ENCODE measurements at regions not wholly inside any gene's neighbourhood (a gene's known extent, or its start where the extent isn't known, plus 50 kb on each side); places are given as distances from the start of the nearest gene placed in this dataset.

DNA sequence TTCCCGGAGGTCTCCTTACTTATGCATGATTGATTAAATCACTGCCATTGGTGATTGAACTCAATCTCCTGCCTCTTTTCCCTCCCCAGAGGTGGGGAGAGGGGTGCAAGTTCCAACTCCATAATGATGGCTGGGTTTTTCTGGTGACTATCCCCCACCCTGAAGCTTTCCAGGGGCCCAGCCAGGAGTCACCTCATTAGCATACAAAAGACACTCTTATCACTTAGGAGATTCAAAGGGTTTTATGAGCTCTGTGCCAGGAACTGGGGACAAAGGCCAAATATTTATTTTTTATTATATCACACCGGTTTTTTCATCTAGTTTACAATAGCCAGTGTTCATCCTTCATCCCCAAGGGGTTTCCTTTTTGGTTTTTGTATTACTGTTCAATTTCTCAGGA is 300.7 kb downstream of the ETNK1 start (continued):
- TF ChIP-seq, protein P1, sequence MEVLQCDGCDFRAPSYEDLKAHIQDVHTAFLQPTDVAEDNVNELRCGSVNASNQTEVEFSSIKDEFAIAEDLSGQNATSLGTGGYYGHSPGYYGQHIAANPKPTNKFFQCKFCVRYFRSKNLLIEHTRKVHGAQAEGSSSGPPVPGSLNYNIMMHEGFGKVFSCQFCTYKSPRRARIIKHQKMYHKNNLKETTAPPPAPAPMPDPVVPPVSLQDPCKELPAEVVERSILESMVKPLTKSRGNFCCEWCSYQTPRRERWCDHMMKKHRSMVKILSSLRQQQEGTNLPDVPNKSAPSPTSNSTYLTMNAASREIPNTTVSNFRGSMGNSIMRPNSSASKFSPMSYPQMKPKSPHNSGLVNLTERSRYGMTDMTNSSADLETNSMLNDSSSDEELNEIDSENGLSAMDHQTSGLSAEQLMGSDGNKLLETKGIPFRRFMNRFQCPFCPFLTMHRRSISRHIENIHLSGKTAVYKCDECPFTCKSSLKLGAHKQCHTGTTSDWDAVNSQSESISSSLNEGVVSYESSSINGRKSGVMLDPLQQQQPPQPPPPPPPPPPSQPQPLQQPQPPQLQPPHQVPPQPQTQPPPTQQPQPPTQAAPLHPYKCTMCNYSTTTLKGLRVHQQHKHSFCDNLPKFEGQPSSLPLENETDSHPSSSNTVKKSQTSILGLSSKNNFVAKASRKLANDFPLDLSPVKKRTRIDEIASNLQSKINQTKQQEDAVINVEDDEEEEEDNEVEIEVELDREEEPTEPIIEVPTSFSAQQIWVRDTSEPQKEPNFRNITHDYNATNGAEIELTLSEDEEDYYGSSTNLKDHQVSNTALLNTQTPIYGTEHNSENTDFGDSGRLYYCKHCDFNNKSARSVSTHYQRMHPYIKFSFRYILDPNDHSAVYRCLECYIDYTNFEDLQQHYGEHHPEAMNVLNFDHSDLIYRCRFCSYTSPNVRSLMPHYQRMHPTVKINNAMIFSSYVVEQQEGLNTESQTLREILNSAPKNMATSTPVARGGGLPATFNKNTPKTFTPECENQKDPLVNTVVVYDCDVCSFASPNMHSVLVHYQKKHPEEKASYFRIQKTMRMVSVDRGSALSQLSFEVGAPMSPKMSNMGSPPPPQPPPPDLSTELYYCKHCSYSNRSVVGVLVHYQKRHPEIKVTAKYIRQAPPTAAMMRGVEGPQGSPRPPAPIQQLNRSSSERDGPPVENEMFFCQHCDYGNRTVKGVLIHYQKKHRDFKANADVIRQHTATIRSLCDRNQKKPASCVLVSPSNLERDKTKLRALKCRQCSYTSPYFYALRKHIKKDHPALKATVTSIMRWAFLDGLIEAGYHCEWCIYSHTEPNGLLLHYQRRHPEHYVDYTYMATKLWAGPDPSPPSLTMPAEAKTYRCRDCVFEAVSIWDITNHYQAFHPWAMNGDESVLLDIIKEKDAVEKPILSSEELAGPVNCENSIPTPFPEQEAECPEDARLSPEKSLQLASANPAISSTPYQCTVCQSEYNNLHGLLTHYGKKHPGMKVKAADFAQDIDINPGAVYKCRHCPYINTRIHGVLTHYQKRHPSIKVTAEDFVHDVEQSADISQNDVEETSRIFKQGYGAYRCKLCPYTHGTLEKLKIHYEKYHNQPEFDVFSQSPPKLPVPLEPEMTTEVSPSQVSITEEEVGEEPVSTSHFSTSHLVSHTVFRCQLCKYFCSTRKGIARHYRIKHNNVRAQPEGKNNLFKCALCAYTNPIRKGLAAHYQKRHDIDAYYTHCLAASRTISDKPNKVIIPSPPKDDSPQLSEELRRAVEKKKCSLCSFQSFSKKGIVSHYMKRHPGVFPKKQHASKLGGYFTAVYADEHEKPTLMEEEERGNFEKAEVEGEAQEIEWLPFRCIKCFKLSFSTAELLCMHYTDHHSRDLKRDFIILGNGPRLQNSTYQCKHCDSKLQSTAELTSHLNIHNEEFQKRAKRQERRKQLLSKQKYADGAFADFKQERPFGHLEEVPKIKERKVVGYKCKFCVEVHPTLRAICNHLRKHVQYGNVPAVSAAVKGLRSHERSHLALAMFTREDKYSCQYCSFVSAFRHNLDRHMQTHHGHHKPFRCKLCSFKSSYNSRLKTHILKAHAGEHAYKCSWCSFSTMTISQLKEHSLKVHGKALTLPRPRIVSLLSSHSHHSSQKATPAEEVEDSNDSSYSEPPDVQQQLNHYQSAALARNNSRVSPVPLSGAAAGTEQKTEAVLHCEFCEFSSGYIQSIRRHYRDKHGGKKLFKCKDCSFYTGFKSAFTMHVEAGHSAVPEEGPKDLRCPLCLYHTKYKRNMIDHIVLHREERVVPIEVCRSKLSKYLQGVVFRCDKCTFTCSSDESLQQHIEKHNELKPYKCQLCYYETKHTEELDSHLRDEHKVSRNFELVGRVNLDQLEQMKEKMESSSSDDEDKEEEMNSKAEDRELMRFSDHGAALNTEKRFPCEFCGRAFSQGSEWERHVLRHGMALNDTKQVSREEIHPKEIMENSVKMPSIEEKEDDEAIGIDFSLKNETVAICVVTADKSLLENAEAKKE (CRISPR knock-in tag; IDR thresholded peaks at IDR 0.05), result no peak
- TF ChIP-seq, protein P2, sequence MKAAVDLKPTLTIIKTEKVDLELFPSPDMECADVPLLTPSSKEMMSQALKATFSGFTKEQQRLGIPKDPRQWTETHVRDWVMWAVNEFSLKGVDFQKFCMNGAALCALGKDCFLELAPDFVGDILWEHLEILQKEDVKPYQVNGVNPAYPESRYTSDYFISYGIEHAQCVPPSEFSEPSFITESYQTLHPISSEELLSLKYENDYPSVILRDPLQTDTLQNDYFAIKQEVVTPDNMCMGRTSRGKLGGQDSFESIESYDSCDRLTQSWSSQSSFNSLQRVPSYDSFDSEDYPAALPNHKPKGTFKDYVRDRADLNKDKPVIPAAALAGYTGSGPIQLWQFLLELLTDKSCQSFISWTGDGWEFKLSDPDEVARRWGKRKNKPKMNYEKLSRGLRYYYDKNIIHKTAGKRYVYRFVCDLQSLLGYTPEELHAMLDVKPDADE (IDR thresholded peaks at IDR 0.05), result no peak

DNA sequence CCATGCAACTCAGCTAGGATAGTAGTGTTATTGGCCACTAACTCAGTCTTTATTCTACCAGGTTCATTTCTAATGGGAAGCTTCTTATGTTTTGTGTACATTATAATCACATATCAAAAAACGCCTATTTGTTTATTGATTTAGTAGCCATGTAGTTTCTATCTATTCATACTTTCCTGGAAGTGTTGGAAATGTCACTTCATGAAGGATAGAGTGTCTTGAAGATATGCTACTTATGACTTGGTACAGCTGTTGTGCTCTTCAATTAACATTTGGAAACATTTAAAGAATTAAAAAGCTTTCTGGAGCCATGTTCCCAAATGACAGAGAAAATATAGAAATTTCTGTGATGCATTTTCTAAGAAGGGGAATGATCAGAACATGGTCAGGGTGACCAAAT is 307.5 kb downstream of the ETNK1 start:
- H3K27me3 ChIP-seq (ENCODE audit: insufficient read depth), result no peaks in the 10 kb centered on the region
- H3K4me1 Mint-ChIP-seq, result peaks cover 12% of the 10 kb centered on the region; the same call in 2 of the 3 replicates
- no peak overlapping the region for H3K27ac ChIP-seq (ENCODE audit: low read depth)
- no peak overlapping the region for H3K4me2 ChIP-seq
- DNase-seq (ENCODE audit: low spot score) (no peak), ATAC-seq (no peak)
- no peaks in the 10 kb centered on the region for H3K4me1 ChIP-seq (ENCODE audit: insufficient read depth)
- no peaks in the 10 kb centered on the region for H3K27me3 Mint-ChIP-seq (ENCODE audit: insufficient read depth, low read depth, poor library complexity)
- no peaks in the 10 kb centered on the region for H3K79me2 ChIP-seq (replicated peaks; ENCODE audit: insufficient read depth)
- H3K36me3 Mint-ChIP-seq (ENCODE audit: low read depth), result no peaks in the 10 kb centered on the region
- no peak overlapping the region for H2AFZ ChIP-seq
- H3K9me3 Mint-ChIP-seq, result no peaks in the 10 kb centered on the region
- no peaks in the 10 kb centered on the region for H3F3A ChIP-seq (replicated peaks; ENCODE audit: low read depth)
- H4K20me1 ChIP-seq (replicated peaks; ENCODE audit: insufficient read depth), result no peaks in the 10 kb centered on the region
- no peak overlapping the region for H3K4me3 Mint-ChIP-seq
- H3K36me3 ChIP-seq (ENCODE audit: insufficient read depth), result no peaks in the 10 kb centered on the region
- no peak overlapping the region for H3K27ac Mint-ChIP-seq
- no peak overlapping the region for H3K4me3 ChIP-seq
- peaks cover 8% of the 10 kb centered on the region; the same call in 1 of the 2 replicates for H3K9me2 ChIP-seq (ENCODE audit: insufficient read depth)
- TF ChIP-seq, protein P3, sequence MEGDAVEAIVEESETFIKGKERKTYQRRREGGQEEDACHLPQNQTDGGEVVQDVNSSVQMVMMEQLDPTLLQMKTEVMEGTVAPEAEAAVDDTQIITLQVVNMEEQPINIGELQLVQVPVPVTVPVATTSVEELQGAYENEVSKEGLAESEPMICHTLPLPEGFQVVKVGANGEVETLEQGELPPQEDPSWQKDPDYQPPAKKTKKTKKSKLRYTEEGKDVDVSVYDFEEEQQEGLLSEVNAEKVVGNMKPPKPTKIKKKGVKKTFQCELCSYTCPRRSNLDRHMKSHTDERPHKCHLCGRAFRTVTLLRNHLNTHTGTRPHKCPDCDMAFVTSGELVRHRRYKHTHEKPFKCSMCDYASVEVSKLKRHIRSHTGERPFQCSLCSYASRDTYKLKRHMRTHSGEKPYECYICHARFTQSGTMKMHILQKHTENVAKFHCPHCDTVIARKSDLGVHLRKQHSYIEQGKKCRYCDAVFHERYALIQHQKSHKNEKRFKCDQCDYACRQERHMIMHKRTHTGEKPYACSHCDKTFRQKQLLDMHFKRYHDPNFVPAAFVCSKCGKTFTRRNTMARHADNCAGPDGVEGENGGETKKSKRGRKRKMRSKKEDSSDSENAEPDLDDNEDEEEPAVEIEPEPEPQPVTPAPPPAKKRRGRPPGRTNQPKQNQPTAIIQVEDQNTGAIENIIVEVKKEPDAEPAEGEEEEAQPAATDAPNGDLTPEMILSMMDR (conservative IDR thresholded peaks at IDR 0.05; ENCODE audit: low read depth in 2 of 2), result no peak
- TF ChIP-seq STAT1 (IDR thresholded peaks at IDR 0.05; ENCODE audit: unreplicated experiment), result no peak
- TF ChIP-seq EZH2phosphoT487 (IDR thresholded peaks at IDR 0.05; ENCODE audit: unreplicated experiment), result no peak
- TF ChIP-seq, protein P2 (IDR thresholded peaks at IDR 0.05), result no peak
- no peak for TF ChIP-seq CREB1 (CRISPR knock-in tag; IDR thresholded peaks at IDR 0.05; ENCODE audit: low read depth)
- TF ChIP-seq ZNF331 (CRISPR knock-in tag; IDR thresholded peaks at IDR 0.05; ENCODE audit: low read depth), result no peak
- no peak for TF ChIP-seq EZH2 (IDR thresholded peaks at IDR 0.05; ENCODE audit: low read depth, unreplicated experiment)
- TF ChIP-seq JUNB (IDR thresholded peaks at IDR 0.05; ENCODE audit: unreplicated experiment), result no peak
- TF ChIP-seq POLR2AphosphoS5 (IDR thresholded peaks at IDR 0.05; ENCODE audit: low read depth), result no peak
- TF ChIP-seq NANOG (IDR thresholded peaks at IDR 0.05; ENCODE audit: borderline replicate concordance), result no peak

Measured in GM23338 (cell line).